Activated naive CD4-positive, alpha-beta T cell treated with anti-CD3 and anti-CD28 coated beads for 36 hours (primary cell): ENCODE measurements at regions not wholly inside any gene's neighbourhood (a gene's known extent, or its start where the extent isn't known, plus 50 kb on each side); places are given as distances from the start of the nearest gene placed in this dataset.

ENCODE experiments used
- CTCF ChIA-PET: fragments of 350-600 bp; sonication (Branson Sonifier 250); formaldehyde crosslinking; loops from one replicate; lab custom pipeline; 2021; ENCODE audit warnings: antibody characterized with exemption; lab: Charles Lee
- DNase-seq: peaks from one replicate; pipeline ENCODE4 v3.0.0-alpha.2; 2020
- H3K27ac Mint-ChIP-seq: one replicate; pipeline ENCODE4 v1.8.0; 2021; ENCODE audit warnings: mild to moderate bottlenecking, mixed read lengths
- H3K27me3 Mint-ChIP-seq: one replicate; pipeline ENCODE4 v1.8.0; 2021; ENCODE audit warnings: low read depth, mixed read lengths
- H3K36me3 Mint-ChIP-seq: one replicate; pipeline ENCODE4 v1.8.0; 2021; ENCODE audit warnings: low read depth, mixed read lengths
- H3K4me1 Mint-ChIP-seq: one replicate; pipeline ENCODE4 v1.8.0; 2021; ENCODE audit warnings: low read depth, mixed read lengths
- H3K4me3 Mint-ChIP-seq: one replicate; pipeline ENCODE4 v1.8.0; 2021; ENCODE audit warnings: mild to moderate bottlenecking, moderate library complexity, mixed read lengths
- H3K9me3 Mint-ChIP-seq: one replicate; pipeline ENCODE4 v1.8.0; 2021; ENCODE audit warnings: mixed read lengths
- intact Hi-C: fragments of 100-400 bp; cut with micrococcal nuclease; formaldehyde crosslinking; loops from one replicate; pipeline ENCODE4 v1.15.1; 2023

GRCh38 chr10:3578682-3579081 lies 206.3 kb downstream of the KLF6 start:
- H3K4me1 Mint-ChIP-seq: peaks cover 8% of the 10 kb centered on the region
- intact Hi-C loops: no loop called here
- H3K27ac Mint-ChIP-seq: no peak overlapping the region
- no peaks in the 10 kb centered on the region for H3K36me3 Mint-ChIP-seq
- no peaks in the 10 kb centered on the region for H3K27me3 Mint-ChIP-seq
- CTCF ChIA-PET: no interaction called here
- no peaks in the 10 kb centered on the region for H3K9me3 Mint-ChIP-seq
- no peak overlapping the region for H3K4me3 Mint-ChIP-seq
- no peak for DNase-seq

- H3K27ac Mint-ChIP-seq: no peak overlapping the region
- no peak for DNase-seq
- no peak overlapping the region for H3K4me3 Mint-ChIP-seq
- H3K36me3 Mint-ChIP-seq: no peaks in the 10 kb centered on the region
- peaks cover 8% of the 10 kb centered on the region for H3K4me1 Mint-ChIP-seq
- intact Hi-C loops: no loop called here
- H3K9me3 Mint-ChIP-seq: no peaks in the 10 kb centered on the region
- CTCF ChIA-PET: no interaction called here
- H3K27me3 Mint-ChIP-seq: no peaks in the 10 kb centered on the region
These were observed 206.8 kb downstream of the KLF6 start for GRCh38 chr10:3578159-3578558.

DNA sequence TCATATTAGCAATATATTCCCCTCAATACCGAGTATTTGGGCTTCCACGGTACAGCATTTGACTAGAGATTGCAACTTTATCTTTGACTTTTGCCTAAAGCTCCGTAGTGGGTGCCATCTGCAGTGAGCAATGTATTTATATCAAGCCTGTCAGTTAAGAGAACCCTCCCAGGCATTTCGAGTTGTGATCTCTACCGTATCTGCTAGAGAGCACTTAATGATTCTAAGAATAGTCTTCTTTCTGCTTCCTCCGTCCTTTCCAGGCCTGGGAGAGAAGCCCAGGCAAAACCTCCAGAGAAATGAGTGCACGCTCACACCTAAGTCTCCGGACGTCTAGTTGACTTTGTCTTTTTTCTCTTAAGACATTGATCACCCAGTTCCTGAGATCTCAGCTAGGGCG lies 210.6 kb downstream of the KLF6 start:
- DNase-seq: no peak
- H3K27me3 Mint-ChIP-seq: no peaks in the 10 kb centered on the region
- CTCF ChIA-PET: interaction anchor here (1.1 to 1.5 kb wide), 2 partner anchors 10 to 137 kb away, joined by 3 read pairs; no protein-coding TSS in a partner anchor
- no peak overlapping the region for H3K4me3 Mint-ChIP-seq
- no peaks in the 10 kb centered on the region for H3K9me3 Mint-ChIP-seq
- H3K36me3 Mint-ChIP-seq: no peaks in the 10 kb centered on the region
- H3K27ac Mint-ChIP-seq: no peak overlapping the region
- peaks cover 3% of the 10 kb centered on the region for H3K4me1 Mint-ChIP-seq
- intact Hi-C loops: no loop called here

DNA sequence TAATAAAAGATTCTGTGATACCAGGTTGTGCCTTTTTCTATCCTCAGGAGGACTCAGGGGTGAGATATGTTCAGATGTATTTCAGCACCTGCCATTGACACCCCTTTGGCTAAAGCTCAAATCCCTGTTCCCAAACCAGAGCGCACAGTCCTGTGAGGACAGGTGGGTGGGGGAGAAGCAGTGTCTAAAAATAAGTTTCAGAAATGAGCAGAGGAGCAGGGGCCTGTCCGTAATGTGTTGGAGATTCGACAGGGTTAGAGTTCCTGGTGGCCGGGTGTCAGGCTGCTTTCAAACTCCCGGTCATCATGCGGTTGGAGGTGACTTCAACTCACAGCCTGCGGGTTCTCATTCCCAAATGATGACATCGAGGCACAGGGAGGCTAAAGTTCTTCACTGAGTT lies 211.5 kb downstream of the KLF6 start:
- Mint-ChIP-seq H3K9me3 (no peaks in the 10 kb centered on the region), H3K4me3 (no peak overlapping the region), H3K4me1 (no peaks in the 10 kb centered on the region), H3K27me3 (no peaks in the 10 kb centered on the region), H3K27ac (no peak overlapping the region), H3K36me3 (no peaks in the 10 kb centered on the region)
- CTCF ChIA-PET: interaction anchor here (1.1 kb wide), 1 partner anchor 136 kb away, joined by 3 read pairs; no protein-coding TSS in a partner anchor
- DNase-seq: no peak
- intact Hi-C loops: no loop called here

DNA sequence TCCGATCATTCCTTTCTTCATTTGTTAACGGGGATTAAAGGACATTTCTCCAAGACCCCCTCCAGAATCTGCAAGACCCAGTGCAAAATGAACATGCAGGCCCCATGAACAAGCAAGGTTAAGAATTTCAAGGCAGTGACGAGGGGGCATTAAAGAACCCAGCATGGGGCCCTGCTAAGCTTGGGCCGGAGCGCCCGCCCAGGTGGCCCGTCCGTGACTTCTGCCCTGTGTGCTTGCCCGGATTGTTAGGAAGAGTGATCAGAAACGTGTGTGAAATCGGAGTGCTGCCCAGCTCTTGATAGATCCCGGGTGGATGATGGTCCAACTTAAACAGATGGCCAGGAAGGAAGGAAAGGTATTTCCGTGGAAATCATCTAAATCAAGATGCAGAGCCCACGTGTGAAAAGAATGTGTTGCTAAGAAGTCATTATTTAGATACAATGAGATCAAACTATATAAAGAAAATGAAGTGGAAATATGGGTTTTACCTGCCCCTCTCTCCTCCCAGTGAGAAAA lies 213.6 kb downstream of the KLF6 start:
- no peak overlapping the region for H3K27ac Mint-ChIP-seq
- peaks cover 8% of the 10 kb centered on the region for H3K4me1 Mint-ChIP-seq
- no peaks in the 10 kb centered on the region for H3K36me3 Mint-ChIP-seq
- H3K27me3 Mint-ChIP-seq: no peaks in the 10 kb centered on the region
- CTCF ChIA-PET: no interaction called here
- no peaks in the 10 kb centered on the region for H3K9me3 Mint-ChIP-seq
- intact Hi-C loops: no loop called here
- DNase-seq: no peak
- no peak overlapping the region for H3K4me3 Mint-ChIP-seq

DNA sequence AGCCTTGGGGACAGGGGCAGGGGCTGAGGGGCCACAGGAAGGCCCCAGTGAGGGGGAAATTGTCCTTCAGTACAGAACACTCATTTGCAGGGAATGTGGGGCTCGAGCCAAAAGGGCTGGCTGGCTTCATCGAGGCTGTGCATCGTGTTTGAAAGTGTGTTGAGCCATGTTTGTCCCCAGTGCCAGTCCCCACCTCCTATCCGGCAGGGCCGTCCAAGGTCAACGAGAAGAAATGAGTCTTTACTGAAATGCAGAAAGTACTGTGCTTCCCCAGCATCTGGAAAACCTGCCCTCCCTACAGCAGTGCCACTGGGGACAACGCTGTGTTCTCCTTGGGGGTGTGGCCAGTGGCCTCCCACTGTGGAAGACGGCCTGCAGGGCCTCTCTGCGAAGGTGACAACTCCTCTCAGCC lies 214.1 kb downstream of the KLF6 start:
- CTCF ChIA-PET: no interaction called here
- Mint-ChIP-seq H3K4me3 (no peak overlapping the region), H3K36me3 (no peaks in the 10 kb centered on the region), H3K9me3 (peaks cover 2% of the 10 kb centered on the region), H3K4me1 (peaks cover 8% of the 10 kb centered on the region), H3K27ac (no peak overlapping the region), H3K27me3 (no peaks in the 10 kb centered on the region)
- no peak for DNase-seq
- intact Hi-C loops: no loop called here

- CTCF ChIA-PET: no interaction called here
- Mint-ChIP-seq H3K27me3 (no peaks in the 10 kb centered on the region), H3K4me3 (no peak overlapping the region)
These were observed 214.8 kb downstream of the KLF6 start for GRCh38 chr10:3570131-3570729.

GRCh38 chr10:3568983-3569382 lies 216.0 kb downstream of the KLF6 start:
- intact Hi-C loops: no loop called here
- H3K4me1 Mint-ChIP-seq: peaks cover 11% of the 10 kb centered on the region
- H3K27ac Mint-ChIP-seq: no peak overlapping the region
- CTCF ChIA-PET: no interaction called here
- peaks cover 9% of the 10 kb centered on the region for H3K9me3 Mint-ChIP-seq
- H3K27me3 Mint-ChIP-seq: no peaks in the 10 kb centered on the region
- no peaks in the 10 kb centered on the region for H3K36me3 Mint-ChIP-seq
- no peak for DNase-seq
- H3K4me3 Mint-ChIP-seq: no peak overlapping the region

More at GRCh38 chr10:3570131-3570729, 214.8 kb downstream of the KLF6 start:
- peaks cover 8% of the 10 kb centered on the region for H3K9me3 Mint-ChIP-seq
- H3K36me3 Mint-ChIP-seq: no peaks in the 10 kb centered on the region
- DNase-seq: no peak
- intact Hi-C loops: no loop called here
- H3K4me1 Mint-ChIP-seq: peaks cover 8% of the 10 kb centered on the region
- no peak overlapping the region for H3K27ac Mint-ChIP-seq

- H3K27ac Mint-ChIP-seq: no peak overlapping the region
- peaks cover 11% of the 10 kb centered on the region for H3K4me1 Mint-ChIP-seq
- peaks cover 9% of the 10 kb centered on the region for H3K9me3 Mint-ChIP-seq
- no peaks in the 10 kb centered on the region for H3K27me3 Mint-ChIP-seq
- H3K4me3 Mint-ChIP-seq: no peak overlapping the region
- CTCF ChIA-PET: no interaction called here
- DNase-seq: no peak
- intact Hi-C loops: no loop called here
- no peaks in the 10 kb centered on the region for H3K36me3 Mint-ChIP-seq
These were observed 216.6 kb downstream of the KLF6 start for GRCh38 chr10:3568392-3568791.

- Mint-ChIP-seq H3K4me1 (peaks cover 11% of the 10 kb centered on the region), H3K9me3 (peaks cover 9% of the 10 kb centered on the region), H3K27ac (no peak overlapping the region), H3K36me3 (no peaks in the 10 kb centered on the region), H3K4me3 (no peak overlapping the region), H3K27me3 (no peaks in the 10 kb centered on the region)
- DNase-seq: no peak
- CTCF ChIA-PET: no interaction called here
- intact Hi-C loops: no loop called here
These were observed 217.6 kb downstream of the KLF6 start for GRCh38 chr10:3567291-3567963.

DNA sequence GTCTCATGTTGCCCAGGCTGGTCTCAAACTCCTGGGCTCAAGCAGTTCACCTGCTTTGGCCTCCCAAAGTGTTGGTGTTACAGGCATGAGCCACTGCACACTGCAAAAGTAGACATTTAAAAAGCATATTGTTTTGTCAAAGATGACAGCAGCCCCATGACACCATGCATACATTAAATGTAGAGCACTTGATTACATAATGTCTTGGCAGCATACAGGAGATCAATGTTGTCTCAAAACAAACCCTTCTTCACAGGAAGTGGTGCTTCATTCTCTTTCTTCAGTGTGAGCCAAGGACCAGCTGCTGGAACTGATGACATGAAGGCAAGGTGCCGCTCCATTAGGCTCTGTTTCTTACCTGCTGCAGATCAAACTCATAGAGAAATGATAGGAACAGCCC lies 218.4 kb downstream of the KLF6 start:
- Mint-ChIP-seq H3K4me1 (peaks cover 11% of the 10 kb centered on the region), H3K27me3 (no peaks in the 10 kb centered on the region), H3K36me3 (no peaks in the 10 kb centered on the region), H3K4me3 (no peak overlapping the region), H3K27ac (no peak overlapping the region), H3K9me3 (peaks cover 9% of the 10 kb centered on the region)
- intact Hi-C loops: no loop called here
- peak; percentile 7 for DNase-seq
- CTCF ChIA-PET: no interaction called here

GRCh38 chr10:3564346-3565002 lies 220.5 kb downstream of the KLF6 start:
- Mint-ChIP-seq H3K27ac (no peak overlapping the region), H3K9me3 (peaks cover 9% of the 10 kb centered on the region), H3K4me3 (no peak overlapping the region), H3K36me3 (no peaks in the 10 kb centered on the region), H3K4me1 (peaks cover 11% of the 10 kb centered on the region), H3K27me3 (no peaks in the 10 kb centered on the region)
- DNase-seq: no peak
- intact Hi-C loops: no loop called here
- CTCF ChIA-PET: interaction anchor here (0.6 to 0.9 kb wide), 2 partner anchors 11 to 14 kb away, joined by 3 read pairs; no protein-coding TSS in a partner anchor
